ENCODE measurements at regions not wholly inside any gene's neighbourhood (a gene's known extent, or its start where the extent isn't known, plus 50 kb on each side); places are given as distances from the start of the nearest gene placed in this dataset.

GRCh38 chr9:106757514-106757913 lies 105.5 kb upstream of the ZNF462 start:
- TF ChIP-seq CTCF (IDR thresholded peaks at IDR 0.05; ENCODE audit: low read length) (no peak), EZH2 (optimal IDR thresholded peaks at IDR 0.05; ENCODE audit: low read depth, low read length) (no peak), EZH2phosphoT487 (IDR thresholded peaks at IDR 0.05; ENCODE audit: low read length) (no peak)

Data from MM.1S (cell line).